DND-41 (cell line): ENCODE measurements at regions not wholly inside any gene's neighbourhood (a gene's known extent, or its start where the extent isn't known, plus 50 kb on each side); places are given as distances from the start of the nearest gene placed in this dataset.
"Not testable (repeated sequence)": the region's sequence is repeated elsewhere in the genome, so short reads cannot be mapped to it uniquely, and the experiment has no call there.

ENCODE experiments used
- ATAC-seq: fragments of 200-7000 bp; cut with Tn5 transposase; 3 replicates; pipeline ENCODE4 v1.9.1; 2021; ENCODE audit warnings: low read depth; ENCODE audit not compliant: insufficient read depth
- DNase-seq: peaks from one replicate; pipeline ENCODE4 v3.0.0-alpha.2; 2020
- H2AFZ ChIP-seq: 2 replicates; pipeline ENCODE4 v1.6.0; 2012; ENCODE audit warnings: low read depth, low read length
- H3K27ac ChIP-seq: 2 replicates; pipeline ENCODE4 v1.5.1; 2012; ENCODE audit warnings: low read length, inconsistent platforms
- H3K27me3 ChIP-seq: fragments of 200-600 bp; sonication (generic); 2 replicates; pipeline ENCODE4 v1.6.0; 2012; ENCODE audit warnings: low read length, mild to moderate bottlenecking, inconsistent platforms; ENCODE audit not compliant: insufficient read depth, poor library complexity
- H3K36me3 ChIP-seq: 2 replicates; pipeline ENCODE4 v1.5.1; 2012; ENCODE audit warnings: low read length, inconsistent platforms; ENCODE audit not compliant: insufficient read depth
- H3K4me1 ChIP-seq: 2 replicates; pipeline ENCODE4 v1.5.1; 2012; ENCODE audit warnings: mild to moderate bottlenecking, low read length; ENCODE audit not compliant: insufficient read depth
- H3K4me2 ChIP-seq: 2 replicates; pipeline ENCODE4 v1.6.0; 2012; ENCODE audit warnings: mild to moderate bottlenecking, moderate library complexity, low read length, inconsistent platforms; ENCODE audit not compliant: insufficient read depth
- H3K4me3 ChIP-seq, 2 experiments: fragments of 200-600 bp in 1 of 2; shearing (Covaris generic) in 1 of 2; 2 replicates each; pipeline ENCODE4 v1.5.1; 2012 to 2016; ENCODE audit warnings: inconsistent platforms in 2 of 2, low read length in 2 of 2, mild to moderate bottlenecking in 2 of 2, low read depth in 1 of 2, moderate library complexity in 1 of 2
- H3K79me2 ChIP-seq: 2 replicates; pipeline ENCODE4 v1.6.0; 2012; ENCODE audit warnings: low read length, inconsistent platforms; ENCODE audit not compliant: insufficient read depth
- H3K9ac ChIP-seq: 2 replicates; pipeline ENCODE4 v1.6.0; 2012; ENCODE audit warnings: low read depth, mild to moderate bottlenecking, inconsistent platforms, low read length, moderate library complexity
- H3K9me3 ChIP-seq: 2 replicates; pipeline ENCODE4 v1.5.1; 2012; ENCODE audit warnings: low read length, moderate library complexity, mild to moderate bottlenecking, inconsistent platforms; ENCODE audit not compliant: insufficient read depth, severe bottlenecking
- H4K20me1 ChIP-seq: 2 replicates; pipeline ENCODE4 v1.6.0; 2012; ENCODE audit warnings: low read length; ENCODE audit not compliant: insufficient read depth
- EZH2 ChIP-seq: IDR thresholded peaks from 3 replicates; pipeline ENCODE4 v1.6.1; 2012; ENCODE audit warnings: borderline replicate concordance, low read depth, mild to moderate bottlenecking, moderate library complexity, low read length, inconsistent platforms; ENCODE audit not compliant: severe bottlenecking
- TF ChIP-seq, protein P1 (sequence below): IDR thresholded peaks from 2 replicates; pipeline ENCODE4 v1.5.1; 2012; ENCODE audit warnings: borderline replicate concordance, low read length, moderate library complexity, mild to moderate bottlenecking; ENCODE audit not compliant: poor library complexity, severe bottlenecking; ENCODE audit errors: extremely low read depth

- H2AFZ ChIP-seq = no peak overlapping the region
- no peak overlapping the region for H3K4me2 ChIP-seq
- peaks cover 1% of the 10 kb centered on the region for H3K27me3 ChIP-seq
- no peaks in the 10 kb centered on the region for H3K36me3 ChIP-seq
- no peaks in the 10 kb centered on the region for H3K4me1 ChIP-seq
- no peak for DNase-seq
- no peaks in the 10 kb centered on the region for H3K9me3 ChIP-seq
- H3K27ac ChIP-seq = no peak overlapping the region
- no peak for TF ChIP-seq EZH2
- TF ChIP-seq, protein P1, sequence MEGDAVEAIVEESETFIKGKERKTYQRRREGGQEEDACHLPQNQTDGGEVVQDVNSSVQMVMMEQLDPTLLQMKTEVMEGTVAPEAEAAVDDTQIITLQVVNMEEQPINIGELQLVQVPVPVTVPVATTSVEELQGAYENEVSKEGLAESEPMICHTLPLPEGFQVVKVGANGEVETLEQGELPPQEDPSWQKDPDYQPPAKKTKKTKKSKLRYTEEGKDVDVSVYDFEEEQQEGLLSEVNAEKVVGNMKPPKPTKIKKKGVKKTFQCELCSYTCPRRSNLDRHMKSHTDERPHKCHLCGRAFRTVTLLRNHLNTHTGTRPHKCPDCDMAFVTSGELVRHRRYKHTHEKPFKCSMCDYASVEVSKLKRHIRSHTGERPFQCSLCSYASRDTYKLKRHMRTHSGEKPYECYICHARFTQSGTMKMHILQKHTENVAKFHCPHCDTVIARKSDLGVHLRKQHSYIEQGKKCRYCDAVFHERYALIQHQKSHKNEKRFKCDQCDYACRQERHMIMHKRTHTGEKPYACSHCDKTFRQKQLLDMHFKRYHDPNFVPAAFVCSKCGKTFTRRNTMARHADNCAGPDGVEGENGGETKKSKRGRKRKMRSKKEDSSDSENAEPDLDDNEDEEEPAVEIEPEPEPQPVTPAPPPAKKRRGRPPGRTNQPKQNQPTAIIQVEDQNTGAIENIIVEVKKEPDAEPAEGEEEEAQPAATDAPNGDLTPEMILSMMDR = no peak
- no peaks in the 10 kb centered on the region for H4K20me1 ChIP-seq
- no peaks in the 10 kb centered on the region for H3K79me2 ChIP-seq
- no peak overlapping the region for H3K9ac ChIP-seq
- no peak for ATAC-seq
- no peak overlapping the region for H3K4me3 ChIP-seq
Observed at GRCh38 chr2:48059975-48060374, 153.7 kb upstream of the FBXO11 start.

DNA sequence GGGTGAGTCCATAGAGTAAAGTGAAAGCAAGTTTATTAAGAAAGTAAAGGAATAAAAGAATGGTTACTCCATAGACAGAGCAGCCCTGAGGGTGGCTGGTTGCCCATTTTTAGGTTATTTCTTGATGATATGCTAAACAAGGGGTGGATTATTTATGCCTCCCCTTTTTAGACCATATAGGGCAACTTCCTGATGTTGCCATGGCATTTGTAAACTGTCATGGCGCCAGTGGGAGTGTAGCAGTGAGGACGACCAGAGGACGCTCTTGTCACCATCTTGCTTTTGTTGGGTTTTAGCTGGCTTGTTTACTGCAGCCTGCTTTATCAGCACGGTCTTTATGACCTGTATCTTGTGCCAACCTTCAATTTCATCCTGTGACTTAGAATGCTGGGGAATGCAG lies 155.4 kb upstream of the FBXO11 start:
- not testable (repeated sequence) for H3K79me2 ChIP-seq, H3K27ac ChIP-seq, ATAC-seq, H3K36me3 ChIP-seq, H3K4me1 ChIP-seq, H3K4me2 ChIP-seq, H3K27me3 ChIP-seq, H4K20me1 ChIP-seq, H2AFZ ChIP-seq, H3K9ac ChIP-seq, H3K4me3 ChIP-seq, H3K9me3 ChIP-seq, DNase-seq

DNA sequence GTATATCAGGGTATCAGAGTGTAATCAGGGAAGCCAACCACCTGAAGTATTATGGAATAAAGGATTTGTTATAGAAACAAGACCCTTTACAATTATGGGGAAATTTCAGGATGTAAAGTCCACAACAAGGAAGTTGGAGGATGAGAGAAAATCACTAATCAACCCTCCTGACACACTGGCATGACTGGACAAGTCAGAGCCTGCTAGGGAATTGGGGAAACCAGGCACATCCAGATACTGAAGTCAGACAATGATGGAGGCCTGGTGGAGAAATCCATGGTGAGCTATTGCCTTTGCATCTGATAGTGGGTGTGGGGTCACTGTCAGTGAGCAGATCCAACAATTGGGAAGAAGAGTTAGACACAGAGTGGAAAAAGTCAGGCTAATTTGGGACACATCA lies 158.8 kb upstream of the FBXO11 start:
- H3K4me2 ChIP-seq = no peak overlapping the region
- DNase-seq (no peak), ATAC-seq (no peak)
- H3K79me2 ChIP-seq = no peaks in the 10 kb centered on the region
- peaks cover 4% of the 10 kb centered on the region for H3K27me3 ChIP-seq
- no peak overlapping the region for H3K27ac ChIP-seq
- no peak overlapping the region for H3K4me3 ChIP-seq
- H2AFZ ChIP-seq = no peak overlapping the region
- H3K9me3 ChIP-seq = no peaks in the 10 kb centered on the region
- H3K4me1 ChIP-seq = no peaks in the 10 kb centered on the region
- TF ChIP-seq, protein P1 = no peak
- no peak for TF ChIP-seq EZH2
- no peaks in the 10 kb centered on the region for H4K20me1 ChIP-seq
- no peaks in the 10 kb centered on the region for H3K36me3 ChIP-seq
- no peak overlapping the region for H3K9ac ChIP-seq

GRCh38 chr2:48066000-48066399 lies 159.7 kb upstream of the FBXO11 start:
- Histone ChIP-seq H3K79me2 (no peaks in the 10 kb centered on the region), H3K27ac (no peak overlapping the region), H3K4me1 (no peaks in the 10 kb centered on the region), H3K4me2 (no peak overlapping the region), H3K9ac (no peak overlapping the region), H2AFZ (no peak overlapping the region), H3K9me3 (no peaks in the 10 kb centered on the region), H3K36me3 (no peaks in the 10 kb centered on the region), H3K27me3 (peaks cover 4% of the 10 kb centered on the region), H4K20me1 (no peaks in the 10 kb centered on the region), H3K4me3 (no peak overlapping the region)
- ATAC-seq = no peak
- no peak for DNase-seq
- no peak for TF ChIP-seq EZH2
- TF ChIP-seq, protein P1 = no peak
